ENCODE measurements at regions not wholly inside any gene's neighbourhood (a gene's known extent, or its start where the extent isn't known, plus 50 kb on each side); places are given as distances from the start of the nearest gene placed in this dataset.

GRCh38 chr21:34018185-34018584 lies 55.2 kb upstream of the MRPS6 start:
- no peaks in the 10 kb centered on the region for H3K36me3 ChIP-seq (ENCODE audit: control insufficient read depth in 2 of 2, insufficient read depth in 2 of 2, low read length in 1 of 2)
- no peak for FAIRE-seq
- ChIA-PET SMC1A (ENCODE audit: uncharacterized antibody, unreplicated experiment) (interaction anchor here (0.6 to 9.9 kb wide), 25 partner anchors 10 to 329 kb away, joined by 3 to 193 read pairs (median 5); partner anchors contain the start of genes MRPS6 and SLC5A3), POLR2A (interaction anchor here (0.7 to 6.7 kb wide), 9 partner anchors 12 to 69 kb away, joined by 3 to 57 read pairs (median 3); no protein-coding TSS in a partner anchor), RAD21 (ENCODE audit: unreplicated experiment) (interaction anchor here (0.9 to 8.8 kb wide), 13 partner anchors 12 to 330 kb away, joined by 3 to 145 read pairs (median 10); partner anchors contain the start of genes MRPS6 and SLC5A3), CTCF (interaction anchor here (0.6 to 4.8 kb wide), 13 partner anchors 24 to 330 kb away, joined by 3 to 48 read pairs (median 5); no protein-coding TSS in a partner anchor)
- peaks cover 57% of the 10 kb centered on the region for H3K4me1 ChIP-seq (ENCODE audit: control insufficient read depth, insufficient read depth, low read length)
- intact Hi-C loops (cut with micrococcal nuclease; ENCODE audit: unreplicated experiment) = no loop called here
- peak overlapping the region; percentile 33 for H2AFZ ChIP-seq (ENCODE audit: control insufficient read depth, low read depth, low read length)
- 0 out of 2 replicates have a peak overlapping the region, but pooled peaks have one; percentile 24 for H3K4me3 ChIP-seq
- TF ChIP-seq RAD51 (IDR thresholded peaks at IDR 0.05) = peak; percentile 50
- no peak for TF ChIP-seq BHLHE40 (IDR thresholded peaks at IDR 0.05; ENCODE audit: borderline replicate concordance in 1 of 2, low read depth in 2 of 2, low read length in 1 of 2)
- peak; percentile 17; the same call in 1 of the 3 replicates for TF ChIP-seq POU2F2 (IDR thresholded peaks at IDR 0.05; ENCODE audit: borderline replicate concordance, low read depth, low read length)
- peak overlapping the region; percentile 56 for H3K9ac ChIP-seq (ENCODE audit: control insufficient read depth, insufficient read depth, low read length)
- no peaks in the 10 kb centered on the region for H4K20me1 ChIP-seq (ENCODE audit: control insufficient read depth, insufficient read depth)
- ATAC-seq = peak; percentile 60
- no peak for DNase-seq (ENCODE audit: low read depth, low spot score)
- WGBS (ENCODE audit: insufficient coverage, insufficient replicate concordance, low lambda C conversion rate, missing lambda C conversion rate) = 56% methylated on average over 1 of the region's 1 CpG
- no peaks in the 10 kb centered on the region for H3K27me3 ChIP-seq (replicated peaks in 1 of 2; ENCODE audit: control insufficient read depth in 2 of 2, insufficient read depth in 2 of 2, low read length in 1 of 2)
- peak overlapping the region; percentile 53 for H3K4me2 ChIP-seq (ENCODE audit: control insufficient read depth, insufficient read depth)
- in situ Hi-C loops (cut with MboI) = loop anchor here (25.0 kb wide), 1 partner anchor 844 kb away; no protein-coding TSS in a partner anchor
- BruUV-seq (replicated peaks) = no TSS peak
- H3K27ac ChIP-seq (ENCODE audit: control insufficient read depth, insufficient read depth) = peak overlapping the region; percentile 93
- peaks cover 8% of the 10 kb centered on the region for H3K9me3 ChIP-seq (replicated peaks; ENCODE audit: control insufficient read depth, insufficient read depth, low read length)
- H3K79me2 ChIP-seq (ENCODE audit: control insufficient read depth, insufficient read depth, low read length) = no peaks in the 10 kb centered on the region

All from GM12878 (cell line).